Common myeloid progenitor, CD34-positive (primary cell): ENCODE measurements at regions not wholly inside any gene's neighbourhood (a gene's known extent, or its start where the extent isn't known, plus 50 kb on each side); places are given as distances from the start of the nearest gene placed in this dataset.

Experiments used
- CTCF ChIA-PET: fragments of 350-600 bp; sonication (Branson Sonifier 250); formaldehyde crosslinking; loops from one replicate; lab custom pipeline; 2021; ENCODE audit warnings: antibody characterized with exemption; lab: Charles Lee
- POLR2A ChIA-PET: fragments of 350-600 bp; sonication (Branson Sonifier 250); formaldehyde crosslinking; loops from one replicate; lab custom pipeline; 2021; ENCODE audit warnings: antibody characterized with exemption; lab: Charles Lee
- DNase-seq, 3 donors: peaks; one replicate each; pipeline versions ENCODE4 v3.0.0 to v3.0.0-alpha.2; 2013
- H3K27ac ChIP-seq, 2 experiments: 1 replicate in 1 of 2; 2 replicates in 1 of 2; pipeline ENCODE4 v1.7.0; 2013; ENCODE audit warnings: inconsistent platforms in 2 of 2, low read length in 2 of 2, mild to moderate bottlenecking in 2 of 2, low read depth in 1 of 2, moderate library complexity in 1 of 2; ENCODE audit not compliant: severe bottlenecking in 2 of 2, insufficient read depth in 1 of 2, poor library complexity in 1 of 2
- H3K27me3 ChIP-seq, 5 experiments: replicated peaks in 2 of 5; 1 replicate in 3 of 5; 2 replicates in 2 of 5; pipeline versions ENCODE4 v1.6.1 to v1.7.0; 2013; ENCODE audit warnings: low read length in 4 of 5, mild to moderate bottlenecking in 2 of 5, moderate library complexity in 2 of 5, inconsistent platforms in 1 of 5; ENCODE audit not compliant: insufficient read depth in 5 of 5, control insufficient read depth in 4 of 5
- H3K36me3 ChIP-seq, 4 experiments: 1 replicate in 2 of 4; 2 replicates in 2 of 4; pipeline versions ENCODE4 v1.6.1 to v1.7.0; 2013; ENCODE audit warnings: low read length in 3 of 4, control low read depth in 1 of 4, mild to moderate bottlenecking in 1 of 4; ENCODE audit not compliant: control insufficient read depth in 4 of 4, insufficient read depth in 4 of 4
- H3K4me1 ChIP-seq, 4 experiments: 1 replicate in 3 of 4; 2 replicates in 1 of 4; pipeline versions ENCODE4 v1.6.1 to v1.7.1; 2013; ENCODE audit warnings: low read length in 3 of 4, mild to moderate bottlenecking in 3 of 4, control low read depth in 1 of 4, inconsistent platforms in 1 of 4, moderate library complexity in 1 of 4; ENCODE audit not compliant: control insufficient read depth in 4 of 4, insufficient read depth in 4 of 4; ENCODE audit errors: control extremely low read depth in 1 of 4
- H3K4me3 ChIP-seq, 7 experiments: 1 replicate in 4 of 7; 2 replicates in 3 of 7; pipeline versions ENCODE4 v1.5.1 to v1.7.0; 2013; ENCODE audit warnings: mild to moderate bottlenecking in 7 of 7, low read length in 6 of 7, moderate library complexity in 6 of 7, inconsistent platforms in 2 of 7, low read depth in 2 of 7, control low read depth in 1 of 7; ENCODE audit not compliant: insufficient read depth in 4 of 7, control insufficient read depth in 1 of 7; ENCODE audit errors: extremely low read depth in 1 of 7
- H3K9me3 ChIP-seq, 5 experiments: 1 replicate in 4 of 5; 2 replicates in 1 of 5; pipeline versions ENCODE4 v1.6.1 to v1.7.1; 2013; ENCODE audit warnings: low read length in 4 of 5, mild to moderate bottlenecking in 2 of 5, inconsistent platforms in 1 of 5, low read depth in 1 of 5, moderate library complexity in 1 of 5; ENCODE audit not compliant: control insufficient read depth in 4 of 5, insufficient read depth in 2 of 5; ENCODE audit errors: control extremely low read depth in 1 of 5
- WGBS: methylation state at CpG from one replicate; pipeline ENCODE4 v1.1.5; 2013; ENCODE audit not compliant: insufficient coverage; 5-methylcytosine and 5-hydroxymethylcytosine counted together

DNA sequence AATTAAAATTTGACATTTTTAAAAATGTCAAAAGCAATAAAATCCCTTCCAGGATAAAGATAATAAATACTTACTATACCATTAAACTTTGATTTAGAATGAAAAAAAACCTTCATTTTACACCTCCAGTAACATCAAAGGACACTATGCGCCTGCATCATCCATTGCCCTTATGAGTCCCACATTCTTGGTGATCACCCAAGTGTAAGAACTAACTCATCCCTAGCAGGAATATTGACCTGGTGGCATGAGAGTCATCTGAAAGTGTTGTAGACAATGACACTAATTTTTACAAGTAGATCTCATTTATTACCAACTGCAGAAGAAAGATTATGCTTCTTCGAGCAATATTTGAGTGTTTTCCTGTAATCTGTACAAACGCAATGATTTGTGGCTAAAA, 1128.9 kb downstream of the EFNB2 start:
- no peaks in the 10 kb centered on the region for H3K9me3 ChIP-seq
- H3K27me3 ChIP-seq = peaks cover 0 to 2% (median 0%) of the 10 kb centered on the region in 5 experiments
- DNase-seq = peak in 2 of 3 donors; percentile 4 to 14
- H3K36me3 ChIP-seq = no peaks in the 10 kb centered on the region
- peaks cover 0 to 5% (median 0%) of the 10 kb centered on the region in 4 experiments for H3K4me1 ChIP-seq
- ChIA-PET CTCF (no interaction called here), POLR2A (interaction anchor here (0.7 kb wide), 1 partner anchor 1398 kb away, joined by 3 read pairs; no protein-coding TSS in a partner anchor)
- no peak overlapping the region for H3K27ac ChIP-seq
- no CpG with 5 or more reads among the region's 3 CpGs for WGBS
- H3K4me3 ChIP-seq = no peak overlapping the region

- Histone ChIP-seq H3K36me3 (no peaks in the 10 kb centered on the region), H3K4me3 (no peak overlapping the region), H3K27ac (no peak overlapping the region), H3K27me3 (peaks cover 0 to 2% (median 0%) of the 10 kb centered on the region in 5 experiments), H3K9me3 (no peaks in the 10 kb centered on the region), H3K4me1 (peaks cover 0 to 5% (median 0%) of the 10 kb centered on the region in 4 experiments)
- ChIA-PET POLR2A (no interaction called here), CTCF (no interaction called here)
- no peak for DNase-seq
Measured at GRCh38 chr13:105403086-105403485, 1132.4 kb downstream of the EFNB2 start.

GRCh38 chr13:105395041-105395440, 1140.4 kb downstream of the EFNB2 start:
- Histone ChIP-seq H3K36me3 (no peaks in the 10 kb centered on the region), H3K9me3 (no peaks in the 10 kb centered on the region), H3K27ac (no peak overlapping the region), H3K4me3 (no peak overlapping the region), H3K27me3 (no peaks in the 10 kb centered on the region), H3K4me1 (no peaks in the 10 kb centered on the region)
- no CpG with 5 or more reads among the region's 1 CpG for WGBS
- CTCF ChIA-PET = no interaction called here
- no peak for DNase-seq
- POLR2A ChIA-PET = no interaction called here

- H3K4me3 ChIP-seq = no peak overlapping the region
- ChIA-PET CTCF (no interaction called here), POLR2A (no interaction called here)
- WGBS = 62% methylated on average over 1 of the region's 2 CpGs
- H3K36me3 ChIP-seq = no peaks in the 10 kb centered on the region
- H3K27ac ChIP-seq = no peak overlapping the region
- H3K27me3 ChIP-seq = no peaks in the 10 kb centered on the region
- H3K9me3 ChIP-seq = no peaks in the 10 kb centered on the region
- DNase-seq = no peak
- no peaks in the 10 kb centered on the region for H3K4me1 ChIP-seq
Measured at GRCh38 chr13:105389373-105389772, 1146.1 kb downstream of the EFNB2 start.

- Histone ChIP-seq H3K27ac (no peak overlapping the region), H3K9me3 (no peaks in the 10 kb centered on the region), H3K27me3 (no peaks in the 10 kb centered on the region), H3K4me1 (no peaks in the 10 kb centered on the region), H3K4me3 (no peak overlapping the region), H3K36me3 (no peaks in the 10 kb centered on the region)
- WGBS = 98% methylated on average over 6 of the region's 7 CpGs
- ChIA-PET CTCF (no interaction called here), POLR2A (no interaction called here)
- DNase-seq = no peak
Measured at GRCh38 chr13:105377452-105377851, 1158.0 kb downstream of the EFNB2 start.

DNA sequence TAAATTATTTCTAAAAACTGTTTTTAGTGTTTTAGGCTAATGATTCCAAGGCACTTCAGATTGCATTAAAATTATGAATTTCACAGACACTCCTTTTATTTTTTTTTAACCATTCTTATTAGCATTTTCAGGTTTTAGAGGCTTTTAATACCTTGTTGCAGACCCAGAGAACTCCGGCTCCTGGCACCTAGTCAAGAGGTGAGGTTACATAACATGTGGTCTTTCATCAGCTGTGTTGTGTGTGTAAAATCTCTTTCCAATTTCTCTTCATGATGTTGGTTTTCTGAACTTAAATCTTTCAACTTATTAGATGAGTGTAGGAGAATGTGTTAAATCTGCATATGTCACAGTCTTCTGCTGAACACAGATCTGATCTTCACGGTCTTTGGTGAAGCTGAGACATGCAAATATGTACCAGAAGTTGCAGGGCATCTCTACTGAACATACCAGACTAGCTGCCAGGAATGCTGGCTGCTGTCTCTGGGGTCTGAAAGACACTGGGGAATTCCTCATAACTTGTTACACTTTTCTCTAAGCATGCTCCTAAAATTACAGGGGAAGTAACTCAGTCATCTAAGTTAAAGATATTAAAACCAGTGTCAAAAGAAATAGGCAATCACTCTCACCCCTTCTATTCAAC, 1165.3 kb downstream of the EFNB2 start:
- no peaks in the 10 kb centered on the region for H3K27me3 ChIP-seq
- CTCF ChIA-PET = no interaction called here
- DNase-seq = no peak
- no peaks in the 10 kb centered on the region for H3K9me3 ChIP-seq
- no peak overlapping the region for H3K27ac ChIP-seq
- 88% methylated on average over 2 of the region's 2 CpGs for WGBS
- peaks cover 0 to 4% (median 0%) of the 10 kb centered on the region in 4 experiments for H3K4me1 ChIP-seq
- H3K36me3 ChIP-seq = no peaks in the 10 kb centered on the region
- no peak overlapping the region for H3K4me3 ChIP-seq
- POLR2A ChIA-PET = no interaction called here

DNA sequence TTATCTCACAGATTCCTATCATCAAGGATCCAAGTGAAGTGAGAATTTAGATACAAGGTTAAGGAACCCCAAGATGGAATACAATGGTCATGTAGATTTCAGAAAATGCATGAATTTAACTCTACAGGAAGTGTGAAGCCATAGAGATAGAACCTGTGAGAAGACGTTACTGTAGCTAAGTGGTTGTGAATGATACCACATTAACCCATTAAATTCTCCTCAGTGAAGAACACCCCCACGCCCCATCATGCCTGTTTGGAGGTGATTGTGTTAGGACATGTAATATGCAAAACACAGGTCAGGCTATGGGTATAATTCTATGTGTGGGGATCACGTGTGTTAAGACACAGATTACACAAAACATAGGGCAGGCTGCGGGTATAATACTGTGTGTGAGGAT, 1166.7 kb downstream of the EFNB2 start:
- no peaks in the 10 kb centered on the region for H3K27me3 ChIP-seq
- WGBS = 100% methylated on average over 2 of the region's 4 CpGs
- H3K4me1 ChIP-seq = peaks cover under 1 to 4% (median 2%) of the 10 kb centered on the region in 4 experiments
- H3K4me3 ChIP-seq = no peak overlapping the region
- ChIA-PET CTCF (no interaction called here), POLR2A (no interaction called here)
- H3K36me3 ChIP-seq = no peaks in the 10 kb centered on the region
- H3K27ac ChIP-seq = no peak overlapping the region
- H3K9me3 ChIP-seq = no peaks in the 10 kb centered on the region
- DNase-seq = peak in 2 of 3 donors; percentile 5 to 44
